Bronchial epithelial cell (primary cell): ENCODE measurements at regions not wholly inside any gene's neighbourhood (a gene's known extent, or its start where the extent isn't known, plus 50 kb on each side); places are given as distances from the start of the nearest gene placed in this dataset.
"Not testable (repeated sequence)": the region's sequence is repeated elsewhere in the genome, so short reads cannot be mapped to it uniquely, and the experiment has no call there.

ENCODE experiments used
- DNase-seq: peaks from one replicate; pipeline ENCODE4 v3.0.0-alpha.2; 2010; ENCODE audit warnings: low read depth
- FAIRE-seq: peaks from 2 replicates; lab custom pipeline; 2011; peaks lifted over from hg19 to GRCh38; lab: Jason Lieb, UNC
- H3K27me3 ChIP-seq: 2 replicates; pipeline ENCODE4 v1.5.1; 2011; ENCODE audit warnings: low read length; ENCODE audit not compliant: control insufficient read depth, insufficient read depth
- H3K36me3 ChIP-seq: 2 replicates; pipeline ENCODE4 v1.5.1; 2011; ENCODE audit warnings: low read length; ENCODE audit not compliant: control insufficient read depth, insufficient read depth
- H3K4me3 ChIP-seq: 2 replicates; pipeline ENCODE4 v1.5.1; 2011; ENCODE audit warnings: mild to moderate bottlenecking, low read depth, low read length, control low read depth
- CTCF ChIP-seq: IDR thresholded peaks from 2 replicates; pipeline ENCODE4 v1.5.1; 2011; ENCODE audit warnings: mild to moderate bottlenecking, moderate library complexity, low read length, control low read depth, inconsistent platforms; ENCODE audit not compliant: insufficient read depth, severe bottlenecking

- no peaks in the 10 kb centered on the region for H3K27me3 ChIP-seq
- no peaks in the 10 kb centered on the region for H3K36me3 ChIP-seq
- H3K4me3 ChIP-seq, result no peak overlapping the region
- DNase-seq (no peak), FAIRE-seq (no peak)
- TF ChIP-seq CTCF, result no peak
Measured at GRCh38 chr4:64821219-64821976, 412.1 kb upstream of the TECRL start.

- no peak for TF ChIP-seq CTCF
- Histone ChIP-seq H3K4me3 (no peak overlapping the region), H3K36me3 (no peaks in the 10 kb centered on the region), H3K27me3 (no peaks in the 10 kb centered on the region)
- no peak for DNase-seq
- no peak for FAIRE-seq
Measured at GRCh38 chr4:64814616-64815015, 405.4 kb upstream of the TECRL start.

GRCh38 chr4:64807821-64808220 lies 398.6 kb upstream of the TECRL start:
- no peaks in the 10 kb centered on the region for H3K27me3 ChIP-seq
- H3K36me3 ChIP-seq, result no peaks in the 10 kb centered on the region
- TF ChIP-seq CTCF, result no peak
- no peak for FAIRE-seq
- DNase-seq, result no peak
- H3K4me3 ChIP-seq, result no peak overlapping the region

- FAIRE-seq, result no peak
- Histone ChIP-seq H3K4me3 (no peak overlapping the region), H3K36me3 (no peaks in the 10 kb centered on the region), H3K27me3 (no peaks in the 10 kb centered on the region)
- no peak for TF ChIP-seq CTCF
- DNase-seq, result no peak
Measured at GRCh38 chr4:64799751-64800150, 390.5 kb upstream of the TECRL start.

GRCh38 chr4:64798828-64799227 lies 389.6 kb upstream of the TECRL start:
- DNase-seq, H3K4me3 ChIP-seq, H3K36me3 ChIP-seq, H3K27me3 ChIP-seq, FAIRE-seq: not testable (repeated sequence)

- no peak overlapping the region for H3K4me3 ChIP-seq
- no peak for FAIRE-seq
- DNase-seq, result no peak
- no peaks in the 10 kb centered on the region for H3K27me3 ChIP-seq
- TF ChIP-seq CTCF, result no peak
- H3K36me3 ChIP-seq, result no peaks in the 10 kb centered on the region
Measured at GRCh38 chr4:64796581-64796980, 387.3 kb upstream of the TECRL start.
